Sigmoid colon (tissue), 6 donors: ENCODE measurements at regions not wholly inside any gene's neighbourhood (a gene's known extent, or its start where the extent isn't known, plus 50 kb on each side); places are given as distances from the start of the nearest gene placed in this dataset.

ENCODE experiments used
- DNase-seq: peaks from one replicate; pipeline ENCODE4 v3.0.0-alpha.2; 2019
- H3K27ac ChIP-seq, 4 donors: fragments of 200-600 bp; sonication (generic); one replicate each; pipeline ENCODE4 v1.5.1; 2016 to 2019; ENCODE audit warnings: mild to moderate bottlenecking in 1 of 4
- H3K27me3 ChIP-seq, 3 donors: fragments of 200-600 bp; sonication (generic); one replicate each; pipeline ENCODE4 v1.5.1; 2019; ENCODE audit warnings: mild to moderate bottlenecking in 1 of 3
- H3K36me3 ChIP-seq, 4 donors: fragments of 200-600 bp; sonication (generic); one replicate each; pipeline ENCODE4 v1.5.1; 2016 to 2019
- H3K4me1 ChIP-seq, 4 donors: fragments of 200-600 bp; sonication (generic); one replicate each; pipeline ENCODE4 v1.5.1; 2017 to 2019
- H3K4me3 ChIP-seq, 4 donors: fragments of 200-600 bp; sonication (generic); one replicate each; pipeline ENCODE4 v1.5.1; 2017 to 2019; ENCODE audit warnings: mild to moderate bottlenecking in 2 of 4, moderate library complexity in 1 of 4
- H3K9me3 ChIP-seq, 4 donors: fragments of 200-600 bp in 3 of 4; sonication (generic) in 3 of 4; one replicate each; pipeline versions ENCODE4 v1.5.1 to v1.6.1; 2013 to 2019
- CTCF ChIP-seq, 4 experiments: fragments of 450-650 bp in 3 of 4; fragments of 200-600 bp in 1 of 4; IDR thresholded peaks; one replicate each; pipeline ENCODE4 v1.5.1; 2016 to 2019; ENCODE audit warnings: antibody characterized with exemption in 4 of 4, mild to moderate bottlenecking in 3 of 4, moderate library complexity in 2 of 4
- EP300 ChIP-seq, 4 donors: sonication (generic); formaldehyde crosslinking; IDR thresholded peaks; one replicate each; pipeline ENCODE4 v1.6.1; 2017; ENCODE audit warnings: antibody characterized with exemption in 4 of 4
- POLR2A ChIP-seq, 2 donors: fragments of 450-650 bp; IDR thresholded peaks; one replicate each; pipeline ENCODE4 v1.6.1; 2016; ENCODE audit warnings: antibody characterized with exemption in 2 of 2, mild to moderate bottlenecking in 2 of 2, moderate library complexity in 2 of 2
- POLR2AphosphoS5 ChIP-seq, 4 donors: sonication (generic); formaldehyde crosslinking; IDR thresholded peaks; one replicate each; pipeline ENCODE4 v1.6.1; 2017; ENCODE audit warnings: antibody characterized with exemption in 4 of 4
- WGBS, 2 donors: extraction: QIAGEN DNeasy Blood & Tissue Kit; methylation state at CpG; one replicate each; pipeline ENCODE4 v1.1.7; 2013; 5-methylcytosine and 5-hydroxymethylcytosine counted together
- intact Hi-C: fragments of 100-400 bp; cut with DNase I; formaldehyde crosslinking; loops from one replicate; pipeline ENCODE4 v1.15.1; 2023
- donor health status: healthy with polysubstance abuse.
- donor health status: healthy.

- no peaks in the 10 kb centered on the region for H3K36me3 ChIP-seq
- TF ChIP-seq CTCF (IDR thresholded peaks at IDR 0.05) (no peak), POLR2AphosphoS5 (IDR thresholded peaks at IDR 0.05) (no peak)
- DNase-seq, result no peak
- intact Hi-C loops, result no loop called here
- H3K4me3 ChIP-seq, result no peak overlapping the region
- WGBS, 2 donors, result 89 to 92% methylated on average over 3 of the region's 3 CpGs
- peaks cover 0 to 10% (median 5%) of the 10 kb centered on the region in 4 donors for H3K9me3 ChIP-seq
- no peak overlapping the region for H3K27ac ChIP-seq
- H3K4me1 ChIP-seq, result peaks cover 0 to 9% (median 1%) of the 10 kb centered on the region in 4 donors
- H3K27me3 ChIP-seq, result no peaks in the 10 kb centered on the region
These were observed 167.1 kb downstream of the DUSP6 start for GRCh38 chr12:89185181-89185580.

DNA sequence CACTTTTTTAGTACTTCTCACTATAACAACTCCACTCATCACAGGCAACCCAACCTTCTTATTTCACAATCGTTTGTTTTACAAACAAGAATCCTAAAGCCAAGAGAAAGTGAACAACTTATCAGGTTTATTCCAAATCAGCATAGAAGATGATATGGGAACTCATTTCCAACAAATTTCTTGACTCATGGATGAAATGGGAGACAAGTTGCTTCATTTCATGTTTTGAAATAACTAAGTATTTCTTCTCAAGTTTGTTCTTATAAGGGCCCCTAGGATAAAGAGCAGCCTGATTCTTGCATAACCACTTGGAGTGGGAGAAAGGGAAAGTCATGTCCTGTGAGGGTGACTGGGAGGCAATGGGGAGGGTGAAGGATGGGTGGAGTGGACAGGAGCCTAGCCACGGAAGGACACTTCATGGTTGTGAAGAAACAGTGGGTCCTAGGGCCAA lies 168.3 kb downstream of the DUSP6 start:
- 56 to 69% methylated on average over 2 of the region's 2 CpGs for WGBS, 2 donors
- DNase-seq, result peak; percentile 88
- H3K4me3 ChIP-seq, result no peak overlapping the region
- peaks cover 0 to 2% (median 0%) of the 10 kb centered on the region in 4 donors for H3K9me3 ChIP-seq
- H3K4me1 ChIP-seq, result peaks cover 0 to 11% (median 2%) of the 10 kb centered on the region in 4 donors
- intact Hi-C loops, result no loop called here
- no peak for TF ChIP-seq EP300 (IDR thresholded peaks at IDR 0.05)
- peak; percentile 35 to 69 (median 43) for TF ChIP-seq POLR2AphosphoS5 (IDR thresholded peaks at IDR 0.05)
- no peaks in the 10 kb centered on the region for H3K36me3 ChIP-seq
- H3K27ac ChIP-seq, result peak overlapping the region in 1 of 4 donors; percentile 37
- H3K27me3 ChIP-seq, result no peaks in the 10 kb centered on the region

- H3K36me3 ChIP-seq, result no peaks in the 10 kb centered on the region
- peaks cover 0 to 11% (median 2%) of the 10 kb centered on the region in 4 donors for H3K4me1 ChIP-seq
- H3K4me3 ChIP-seq, result no peak overlapping the region
- intact Hi-C loops, result no loop called here
- no peak for DNase-seq
- no peak overlapping the region for H3K27ac ChIP-seq
- H3K9me3 ChIP-seq, result no peaks in the 10 kb centered on the region
- no peak for TF ChIP-seq POLR2A (IDR thresholded peaks at IDR 0.05)
- TF ChIP-seq POLR2AphosphoS5 (IDR thresholded peaks at IDR 0.05), result peak in 1 of 4 donors; percentile 15
- 62 to 76% methylated on average over 2 of the region's 2 CpGs for WGBS, 2 donors
- no peaks in the 10 kb centered on the region for H3K27me3 ChIP-seq
These were observed 170.9 kb downstream of the DUSP6 start for GRCh38 chr12:89181271-89181920.

- H3K4me1 ChIP-seq, result peaks cover 0 to 11% (median 2%) of the 10 kb centered on the region in 4 donors
- H3K27ac ChIP-seq, result peak overlapping the region in 2 of 4 donors; percentile 22 to 41
- no peaks in the 10 kb centered on the region for H3K9me3 ChIP-seq
- 55 to 64% methylated on average over 2 of the region's 2 CpGs for WGBS, 2 donors
- DNase-seq, result no peak
- TF ChIP-seq EP300 (IDR thresholded peaks at IDR 0.05) (no peak), CTCF (IDR thresholded peaks at IDR 0.05) (no peak), POLR2A (IDR thresholded peaks at IDR 0.05) (no peak), POLR2AphosphoS5 (IDR thresholded peaks at IDR 0.05) (no peak)
- intact Hi-C loops, result no loop called here
- H3K27me3 ChIP-seq, result no peaks in the 10 kb centered on the region
- H3K4me3 ChIP-seq, result no peak overlapping the region
- H3K36me3 ChIP-seq, result no peaks in the 10 kb centered on the region
These were observed 171.8 kb downstream of the DUSP6 start for GRCh38 chr12:89180496-89180895.

- H3K9me3 ChIP-seq, result no peaks in the 10 kb centered on the region
- H3K27ac ChIP-seq, result peak overlapping the region in 2 of 4 donors; percentile 22 to 41
- H3K27me3 ChIP-seq, result no peaks in the 10 kb centered on the region
- no peak overlapping the region for H3K4me3 ChIP-seq
- H3K36me3 ChIP-seq, result no peaks in the 10 kb centered on the region
- peaks cover 0 to 11% (median 2%) of the 10 kb centered on the region in 4 donors for H3K4me1 ChIP-seq
- TF ChIP-seq EP300 (IDR thresholded peaks at IDR 0.05) (peak in 1 of 4 donors; percentile 26), CTCF (IDR thresholded peaks at IDR 0.05) (no peak), POLR2AphosphoS5 (IDR thresholded peaks at IDR 0.05) (peak; percentile 53 to 79 (median 67)), POLR2A (IDR thresholded peaks at IDR 0.05) (no peak)
- intact Hi-C loops, result no loop called here
- WGBS, 2 donors, result 3 to 11% methylated on average over 1 of the region's 1 CpG
- peak; percentile 82 for DNase-seq
These were observed 172.3 kb downstream of the DUSP6 start for GRCh38 chr12:89179983-89180382.
